SK-N-SH (cell line): ENCODE measurements at regions not wholly inside any gene's neighbourhood (a gene's known extent, or its start where the extent isn't known, plus 50 kb on each side); places are given as distances from the start of the nearest gene placed in this dataset.

Experiments used
- CTCF ChIA-PET: fragments of 300-600, 350-600 bp; formaldehyde crosslinking; extraction: SDS; loops from one replicate; lab custom pipeline; 2021; lab: Yijun Ruan, JAX
- POLR2A ChIA-PET: fragments of 350-600 bp; sonication (Branson Sonifier 250); formaldehyde crosslinking; extraction: SDS; loops from one replicate; lab custom pipeline; 2020; ENCODE audit warnings: antibody characterized with exemption, inconsistent platforms; lab: Yijun Ruan, JAX
- DNase-seq: peaks from one replicate; pipeline ENCODE4 v3.0.0; 2012
- H2AFZ ChIP-seq: fragments of 200-600 bp; sonication (generic); 2 replicates; pipeline ENCODE4 v1.8.1; 2016; ENCODE audit warnings: antibody characterized with exemption, mild to moderate bottlenecking, low read depth
- H3F3A ChIP-seq: fragments of 200-600 bp; sonication (generic); replicated peaks from 2 replicates; pipeline ENCODE3; 2016; ENCODE audit warnings: antibody characterized with exemption, mild to moderate bottlenecking; ENCODE audit not compliant: insufficient read depth
- H3K27ac ChIP-seq, 2 experiments: fragments of 200-500 bp in 1 of 2; fragments of 200-600 bp in 1 of 2; sonication (Bioruptor generic) in 1 of 2; sonication (generic), shearing (Covaris generic) in 1 of 2; 2 replicates each; pipeline versions ENCODE4 v1.5.1 to v1.6.1; 2014 to 2016; ENCODE audit warnings: low read depth in 2 of 2, inconsistent platforms in 1 of 2, low read length in 1 of 2, mild to moderate bottlenecking in 1 of 2, mixed read lengths in 1 of 2
- H3K27me3 ChIP-seq: fragments of 200-600 bp; sonication (generic), shearing (Covaris generic); 2 replicates; pipeline ENCODE4 v1.6.1; 2016; ENCODE audit warnings: mixed run types; ENCODE audit not compliant: insufficient read depth
- H3K36me3 ChIP-seq, 2 experiments: fragments of 200-500 bp in 1 of 2; fragments of 200-600 bp in 1 of 2; sonication (Bioruptor generic) in 1 of 2; sonication (generic) in 1 of 2; replicated peaks in 1 of 2; 2 replicates each; pipeline versions ENCODE3 to v1.5.1; 2014 to 2016; ENCODE audit warnings: low read length in 1 of 2, mild to moderate bottlenecking in 1 of 2; ENCODE audit not compliant: insufficient read depth in 2 of 2, control insufficient read depth in 1 of 2
- H3K4me1 ChIP-seq, 2 experiments: fragments of 200-500 bp in 1 of 2; fragments of 200-600 bp in 1 of 2; sonication (Bioruptor generic) in 1 of 2; sonication (generic), shearing (Covaris generic) in 1 of 2; 2 replicates each; pipeline versions ENCODE4 v1.5.1 to v1.6.1; 2014 to 2016; ENCODE audit warnings: low read depth in 1 of 2, low read length in 1 of 2, mixed run types in 1 of 2; ENCODE audit not compliant: insufficient read depth in 2 of 2, control insufficient read depth in 1 of 2
- H3K4me2 ChIP-seq: fragments of 200-600 bp; sonication (generic), shearing (Covaris generic); 2 replicates; pipeline ENCODE4 v1.6.1; 2017; ENCODE audit warnings: mixed run types
- H3K4me3 ChIP-seq, 2 experiments: fragments of 200-500 bp in 1 of 2; fragments of 200-600 bp in 1 of 2; sonication (Bioruptor generic) in 1 of 2; sonication (generic), shearing (Covaris generic) in 1 of 2; 2 replicates each; pipeline versions ENCODE4 v1.5.1 to v1.8.1; 2014 to 2016; ENCODE audit warnings: low read depth in 2 of 2, inconsistent platforms in 1 of 2, low read length in 1 of 2, mild to moderate bottlenecking in 1 of 2, mixed read lengths in 1 of 2, moderate library complexity in 1 of 2
- H3K79me2 ChIP-seq: fragments of 200-600 bp; sonication (generic); 2 replicates; pipeline ENCODE4 v1.8.1; 2017; ENCODE audit warnings: mild to moderate bottlenecking; ENCODE audit not compliant: insufficient read depth
- H3K9ac ChIP-seq: fragments of 200-600 bp; sonication (generic); 2 replicates; pipeline ENCODE4 v1.6.1; 2017; ENCODE audit warnings: mixed run types
- H3K9me2 ChIP-seq: fragments of 200-600 bp; sonication (generic); 2 replicates; pipeline ENCODE4 v1.6.1; 2017; ENCODE audit warnings: mixed run types
- H3K9me3 ChIP-seq: fragments of 200-600 bp; sonication (generic); 2 replicates; pipeline ENCODE4 v1.6.1; 2017; ENCODE audit warnings: mixed run types, mild to moderate bottlenecking, moderate library complexity
- H4K20me1 ChIP-seq: fragments of 200-600 bp; sonication (generic); 2 replicates; pipeline ENCODE4 v1.6.1; 2017; ENCODE audit warnings: mild to moderate bottlenecking, mixed run types; ENCODE audit not compliant: insufficient read depth
- CTCF ChIP-seq: fragments of 200-600 bp; sonication (generic); IDR thresholded peaks from 2 replicates; pipeline ENCODE4 v1.6.1; 2017; ENCODE audit warnings: antibody characterized with exemption, mild to moderate bottlenecking, moderate library complexity
- EP300 ChIP-seq, 2 experiments: IDR thresholded peaks; 2 replicates each; pipeline versions ENCODE4 v1.4.0 to v1.6.1; 2012; ENCODE audit warnings: borderline replicate concordance in 1 of 2, low read depth in 1 of 2, low read length in 1 of 2
- EZH2phosphoT487 ChIP-seq: fragments of 200-600 bp; sonication (generic); IDR thresholded peaks from 2 replicates; pipeline ENCODE4 v1.6.1; 2017; ENCODE audit warnings: low read depth, mixed run types, mild to moderate bottlenecking, antibody characterized with exemption, moderate library complexity, borderline replicate concordance
- FOXJ3 ChIP-seq: sonication (generic); formaldehyde crosslinking; IDR thresholded peaks from 2 replicates; pipeline ENCODE4 v1.5.1; 2020; ENCODE audit warnings: mild to moderate bottlenecking, missing genetic modification reagents
- GATA2 ChIP-seq: sonication (generic); formaldehyde crosslinking; IDR thresholded peaks from 2 replicates; pipeline ENCODE4 v1.5.0; 2020; ENCODE audit warnings: mild to moderate bottlenecking, missing genetic modification reagents
- MAX ChIP-seq: IDR thresholded peaks from 2 replicates; pipeline ENCODE4 v1.4.0; 2012; ENCODE audit warnings: low read depth
- MEF2A ChIP-seq: IDR thresholded peaks from 2 replicates; pipeline ENCODE4 v1.4.0; 2012; ENCODE audit warnings: low read depth, borderline replicate concordance
- NFIC ChIP-seq: IDR thresholded peaks from 2 replicates; pipeline ENCODE4 v1.4.0; 2012; ENCODE audit warnings: borderline replicate concordance
- PBX3 ChIP-seq: IDR thresholded peaks from 2 replicates; pipeline ENCODE4; 2012
- POLR2AphosphoS5 ChIP-seq: IDR thresholded peaks from 2 replicates; pipeline ENCODE4 v1.6.1; 2012; ENCODE audit warnings: low read depth, low read length
- RAD21 ChIP-seq: IDR thresholded peaks from 2 replicates; pipeline ENCODE4 v1.6.1; 2012; ENCODE audit warnings: mild to moderate bottlenecking, low read length
- RCOR1 ChIP-seq: fragments of 150-350 bp; IDR thresholded peaks from 2 replicates; pipeline ENCODE4 v1.6.1; 2017; ENCODE audit warnings: antibody characterized with exemption, low read length
- REST ChIP-seq: IDR thresholded peaks from 2 replicates; pipeline ENCODE4 v1.6.1; 2012; ENCODE audit warnings: mild to moderate bottlenecking, low read depth, low read length, moderate library complexity
- TAF1 ChIP-seq: IDR thresholded peaks from 2 replicates; pipeline ENCODE4 v1.6.1; 2012; ENCODE audit warnings: low read depth, mild to moderate bottlenecking, low read length, moderate library complexity, borderline replicate concordance
- TCF12 ChIP-seq: IDR thresholded peaks from 2 replicates; pipeline ENCODE4 v1.4.0; 2012
- TEAD4 ChIP-seq: IDR thresholded peaks from 2 replicates; pipeline ENCODE4 v1.4.0; 2012; ENCODE audit warnings: mild to moderate bottlenecking, borderline replicate concordance; ENCODE audit not compliant: insufficient read depth
- USF1 ChIP-seq: IDR thresholded peaks from 2 replicates; pipeline ENCODE4 v1.4.0; 2012; ENCODE audit warnings: low read depth, borderline replicate concordance
- USF2 ChIP-seq: fragments of 150-350 bp; IDR thresholded peaks from 2 replicates; pipeline ENCODE4 v1.6.1; 2017; ENCODE audit warnings: antibody characterized with exemption, low read length, low read depth, borderline replicate concordance
- YY1 ChIP-seq: IDR thresholded peaks from 2 replicates; pipeline ENCODE4 v1.4.0; 2012; ENCODE audit warnings: low read depth, mild to moderate bottlenecking
- ZBTB33 ChIP-seq: IDR thresholded peaks from 2 replicates; pipeline ENCODE4 v1.4.0; 2012; ENCODE audit warnings: low read depth, borderline replicate concordance
- WGBS: methylation state at CpG from one replicate; pipeline ENCODE4 v1.1.6; 2017; ENCODE audit warnings: low lambda C conversion rate; 5-methylcytosine and 5-hydroxymethylcytosine counted together

- H2AFZ ChIP-seq, result no peak overlapping the region
- no peaks in the 10 kb centered on the region for H4K20me1 ChIP-seq
- no peaks in the 10 kb centered on the region for H3K9me3 ChIP-seq
- no peak overlapping the region for H3K9ac ChIP-seq
- 84% methylated on average over 8 of the region's 8 CpGs for WGBS
- TF ChIP-seq FOXJ3 (CRISPR knock-in tag) (no peak), EZH2phosphoT487 (no peak), TEAD4 (no peak), TAF1 (no peak), CTCF (no peak), MEF2A (no peak), RAD21 (no peak), PBX3 (no peak), USF2 (no peak), GATA2 (CRISPR knock-in tag) (no peak), NFIC (no peak), RCOR1 (no peak), REST (no peak), MAX (no peak), POLR2AphosphoS5 (no peak), EP300 (IDR thresholded peaks at IDR 0.05; ENCODE audit: borderline replicate concordance in 1 of 2, low read depth in 1 of 2, low read length in 1 of 2) (no peak), YY1 (no peak), TCF12 (no peak), USF1 (no peak), ZBTB33 (no peak)
- TF ChIP-seq, all 33 proteins: peak for 0
- POLR2A ChIA-PET, result no interaction called here
- H3K9me2 ChIP-seq, result no peaks in the 10 kb centered on the region
- no peaks in the 10 kb centered on the region for H3F3A ChIP-seq
- DNase-seq, result no peak
- H3K36me3 ChIP-seq, result no peaks in the 10 kb centered on the region
- CTCF ChIA-PET, result interaction anchor here (0.5 to 2.5 kb wide), 19 partner anchors 9 to 1251 kb away, joined by 3 to 9 read pairs (median 3); no protein-coding TSS in a partner anchor
- H3K4me1 ChIP-seq, result no peaks in the 10 kb centered on the region; a peak in 2 of 4 replicates
- H3K4me2 ChIP-seq, result no peak overlapping the region
- H3K27me3 ChIP-seq, result no peaks in the 10 kb centered on the region
- H3K79me2 ChIP-seq, result no peaks in the 10 kb centered on the region
- no peak overlapping the region for H3K4me3 ChIP-seq
- no peak overlapping the region for H3K27ac ChIP-seq
These were observed 166.9 kb upstream of the MPDZ start for GRCh38 chr9:13446286-13446937.
